ENCODE measurements at regions not wholly inside any gene's neighbourhood (a gene's known extent, or its start where the extent isn't known, plus 50 kb on each side); places are given as distances from the start of the nearest gene placed in this dataset.

GRCh38 chr2:35378791-35379190 is 976.8 kb upstream of the CRIM1 start:
- no peak overlapping the region for H3K4me3 ChIP-seq (ENCODE audit: low read depth, low read length)
- TF ChIP-seq CTCF (IDR thresholded peaks at IDR 0.05; ENCODE audit: insufficient read depth, low read length, missing control alignments), result no peak
- CTCF ChIA-PET, result no interaction called here
- POLR2A ChIA-PET, result no interaction called here
- no peak for DNase-seq (ENCODE audit: low read depth, low spot score)

- ChIA-PET CTCF (no interaction called here), POLR2A (no interaction called here)
- no peak for TF ChIP-seq CTCF (IDR thresholded peaks at IDR 0.05; ENCODE audit: insufficient read depth, low read length, missing control alignments)
- no peak overlapping the region for H3K4me3 ChIP-seq (ENCODE audit: low read depth, low read length)
- DNase-seq (ENCODE audit: low read depth, low spot score), result no peak
Measured at GRCh38 chr2:35374845-35375244, 980.7 kb upstream of the CRIM1 start.

- CTCF ChIA-PET, result no interaction called here
- no peak for TF ChIP-seq CTCF (IDR thresholded peaks at IDR 0.05; ENCODE audit: insufficient read depth, low read length, missing control alignments)
- POLR2A ChIA-PET, result no interaction called here
- no peak overlapping the region for H3K4me3 ChIP-seq (ENCODE audit: low read depth, low read length)
- DNase-seq (ENCODE audit: low read depth, low spot score), result no peak
Measured at GRCh38 chr2:35365859-35366258, 989.7 kb upstream of the CRIM1 start.

- ChIA-PET CTCF (no interaction called here), POLR2A (no interaction called here)
- H3K4me3 ChIP-seq (ENCODE audit: low read depth, low read length), result no peak overlapping the region
- DNase-seq (ENCODE audit: low read depth, low spot score), result no peak
- no peak for TF ChIP-seq CTCF (IDR thresholded peaks at IDR 0.05; ENCODE audit: insufficient read depth, low read length, missing control alignments)
Measured at GRCh38 chr2:35356332-35356731, 999.2 kb upstream of the CRIM1 start.

GRCh38 chr2:35355056-35355455 is 1000.5 kb upstream of the CRIM1 start:
- DNase-seq (ENCODE audit: low read depth, low spot score), result no peak
- TF ChIP-seq CTCF (IDR thresholded peaks at IDR 0.05; ENCODE audit: insufficient read depth, low read length, missing control alignments), result no peak
- H3K4me3 ChIP-seq (ENCODE audit: low read depth, low read length), result no peak overlapping the region
- POLR2A ChIA-PET, result no interaction called here
- CTCF ChIA-PET, result no interaction called here

- ChIA-PET POLR2A (no interaction called here), CTCF (no interaction called here)
- DNase-seq (ENCODE audit: low read depth, low spot score), result no peak
- no peak overlapping the region for H3K4me3 ChIP-seq (ENCODE audit: low read depth, low read length)
- TF ChIP-seq CTCF (IDR thresholded peaks at IDR 0.05; ENCODE audit: insufficient read depth, low read length, missing control alignments), result no peak
Measured at GRCh38 chr2:35347561-35347960, 1008.0 kb upstream of the CRIM1 start.

Measured in AG04449 (cell line).